Activated CD4-positive, CD25-positive, alpha-beta regulatory T cell (primary cell): ENCODE measurements at regions not wholly inside any gene's neighbourhood (a gene's known extent, or its start where the extent isn't known, plus 50 kb on each side); places are given as distances from the start of the nearest gene placed in this dataset.

ENCODE experiments used
- DNase-seq, 4 experiments: peaks; one replicate each; lab custom pipeline; 2025; lab: John Stamatoyannopoulos, UW

DNA sequence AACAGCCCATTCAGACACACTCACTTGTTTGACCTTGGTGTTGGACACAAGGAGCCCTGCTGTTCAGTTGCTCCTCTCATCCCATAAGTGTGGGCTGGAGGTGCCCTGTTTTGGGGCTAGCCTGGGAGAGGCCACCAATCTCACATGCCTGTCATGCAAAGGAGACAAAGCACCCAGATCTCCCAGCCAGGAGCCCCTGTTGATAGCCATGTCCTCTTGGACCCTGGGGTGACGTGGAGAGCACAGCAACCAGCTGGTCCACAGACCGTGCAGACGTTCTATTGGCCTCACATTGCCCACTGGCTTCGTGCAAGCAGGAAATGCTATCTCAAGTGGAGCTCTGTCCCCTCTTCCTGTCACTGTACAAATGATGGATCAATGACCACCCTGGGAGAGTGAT is 240.8 kb downstream of the RPS24 start:
- no peak for DNase-seq

DNA sequence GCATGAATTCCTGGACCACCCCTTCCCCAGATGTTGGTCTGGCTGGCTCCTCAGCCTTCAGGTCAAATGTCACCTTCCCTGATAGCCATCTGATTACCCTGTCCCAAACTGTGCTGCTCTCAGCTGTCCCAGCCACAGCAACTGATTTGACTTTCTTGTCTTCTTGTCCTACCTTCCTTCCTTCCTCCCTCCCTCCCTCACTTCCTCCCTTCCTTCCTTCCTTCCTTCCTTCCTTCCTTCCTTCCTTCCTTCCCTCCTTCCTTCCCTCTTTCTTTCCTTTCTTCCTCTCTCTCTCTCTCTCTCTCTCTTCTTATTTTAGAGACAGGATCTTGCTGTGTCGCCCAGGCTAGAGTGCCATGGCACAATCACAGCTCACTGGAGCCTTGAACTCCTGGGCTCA is 242.5 kb downstream of the RPS24 start:
- DNase-seq: no peak

DNA sequence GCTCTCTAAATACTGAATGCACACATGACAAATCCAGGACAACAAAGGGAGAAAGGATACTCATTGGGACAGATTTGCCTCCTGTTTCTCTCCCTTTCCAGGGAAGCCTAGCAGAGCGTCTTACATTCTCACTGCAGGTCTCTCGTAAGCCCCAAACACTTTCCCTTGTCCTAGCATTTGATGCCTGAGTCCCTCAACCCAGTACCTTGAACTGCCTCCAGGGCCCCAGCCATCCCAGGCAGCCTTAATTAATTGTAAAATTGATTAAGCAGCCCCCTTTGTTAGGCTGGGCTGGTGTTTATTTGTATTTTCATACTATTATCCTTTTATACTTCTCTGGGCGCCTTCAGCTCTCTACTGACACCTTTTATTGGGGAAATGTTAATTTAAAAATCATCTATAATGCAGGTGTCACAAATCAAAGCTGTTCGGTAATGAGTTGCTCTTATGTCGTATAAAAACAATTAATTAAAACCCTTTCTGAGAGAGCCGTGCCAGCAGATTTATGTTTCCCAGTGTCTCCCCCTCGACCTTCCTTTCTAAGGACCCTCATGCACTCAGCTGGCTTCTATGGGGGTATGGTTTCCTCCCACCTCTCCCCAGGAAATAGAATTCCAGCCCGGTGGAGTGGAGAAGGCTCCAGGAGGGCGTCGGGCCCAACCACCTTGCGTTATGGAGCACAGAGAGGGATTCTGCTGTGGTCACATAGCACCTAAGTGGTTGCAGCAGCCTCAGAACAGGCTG is 243.8 kb downstream of the RPS24 start:
- DNase-seq: no peak

DNA sequence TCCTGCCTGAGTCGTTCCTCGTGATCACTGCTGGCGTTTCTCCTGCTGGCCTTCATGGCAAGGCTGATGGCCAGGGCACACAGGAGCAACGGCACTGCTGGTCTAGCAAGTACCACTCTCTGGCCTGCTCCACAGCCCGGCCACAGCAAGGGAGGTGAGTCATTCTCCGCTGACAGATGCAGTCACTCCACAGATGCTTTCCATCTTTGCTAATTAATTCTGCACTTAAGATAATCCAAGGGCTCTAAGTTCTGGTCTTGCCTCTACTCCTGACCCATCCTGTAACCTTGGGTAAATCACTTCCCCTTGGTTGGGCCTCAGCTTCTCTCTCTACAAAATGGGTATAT is 244.4 kb downstream of the RPS24 start:
- no peak for DNase-seq

DNA sequence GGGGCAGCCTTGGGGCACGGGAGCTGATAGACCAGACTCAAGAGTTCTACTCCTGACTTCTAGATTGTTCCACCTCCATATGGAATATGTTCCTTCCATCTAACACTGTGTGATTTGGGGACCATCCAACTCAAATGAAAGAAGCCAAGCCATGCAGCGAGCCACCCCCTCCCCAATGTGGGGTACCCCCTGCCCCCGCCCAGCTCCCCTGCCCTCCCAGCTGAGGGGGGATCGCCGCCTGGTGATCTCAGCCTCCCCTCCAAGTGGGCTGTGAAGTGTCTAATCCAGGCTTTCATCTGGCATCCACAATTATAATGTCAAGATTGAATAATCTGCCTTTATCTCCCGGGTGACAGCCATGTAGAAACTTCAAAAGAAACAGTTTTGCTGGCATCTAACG is 246.1 kb downstream of the RPS24 start:
- no peak for DNase-seq

DNA sequence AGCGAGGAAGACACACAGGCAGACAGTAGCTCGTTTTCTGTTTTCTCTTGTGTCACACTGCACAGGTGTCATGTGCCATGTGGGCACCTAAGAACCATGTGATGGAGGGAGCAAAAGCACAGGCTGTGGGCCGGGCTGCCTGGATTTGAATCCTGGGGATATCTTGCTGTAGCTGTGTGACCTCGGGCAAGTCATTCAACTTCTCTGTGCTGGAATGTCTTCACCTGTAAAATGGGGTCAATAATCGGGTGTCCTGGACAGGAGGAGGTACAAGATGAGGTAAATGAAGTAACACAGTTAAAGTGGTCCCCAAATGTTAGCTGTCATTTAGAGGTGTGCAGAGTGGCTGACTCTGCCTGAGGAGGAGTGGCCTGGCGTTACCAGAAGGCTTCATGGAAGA is 246.9 kb downstream of the RPS24 start:
- no peak for DNase-seq

DNA sequence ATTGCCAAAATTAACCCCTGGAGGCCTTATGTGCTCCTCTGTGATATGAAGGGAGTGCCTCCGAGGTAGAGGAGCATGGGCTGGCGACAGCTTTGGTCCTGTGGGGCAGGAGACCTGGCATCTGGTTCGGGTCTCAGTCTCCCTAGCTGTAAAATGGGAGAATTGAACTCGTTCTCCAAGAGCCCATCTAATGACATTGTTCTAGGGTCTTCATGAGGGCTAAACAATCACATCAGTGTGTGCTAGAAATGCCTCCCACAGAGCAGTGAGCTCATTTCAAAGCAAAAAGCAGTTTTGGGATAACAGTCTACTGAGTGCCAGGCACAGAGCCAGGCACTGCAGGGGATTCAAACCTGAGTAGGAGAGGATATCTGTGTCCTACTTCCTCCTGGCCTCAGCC is 248.0 kb downstream of the RPS24 start:
- no peak for DNase-seq

DNA sequence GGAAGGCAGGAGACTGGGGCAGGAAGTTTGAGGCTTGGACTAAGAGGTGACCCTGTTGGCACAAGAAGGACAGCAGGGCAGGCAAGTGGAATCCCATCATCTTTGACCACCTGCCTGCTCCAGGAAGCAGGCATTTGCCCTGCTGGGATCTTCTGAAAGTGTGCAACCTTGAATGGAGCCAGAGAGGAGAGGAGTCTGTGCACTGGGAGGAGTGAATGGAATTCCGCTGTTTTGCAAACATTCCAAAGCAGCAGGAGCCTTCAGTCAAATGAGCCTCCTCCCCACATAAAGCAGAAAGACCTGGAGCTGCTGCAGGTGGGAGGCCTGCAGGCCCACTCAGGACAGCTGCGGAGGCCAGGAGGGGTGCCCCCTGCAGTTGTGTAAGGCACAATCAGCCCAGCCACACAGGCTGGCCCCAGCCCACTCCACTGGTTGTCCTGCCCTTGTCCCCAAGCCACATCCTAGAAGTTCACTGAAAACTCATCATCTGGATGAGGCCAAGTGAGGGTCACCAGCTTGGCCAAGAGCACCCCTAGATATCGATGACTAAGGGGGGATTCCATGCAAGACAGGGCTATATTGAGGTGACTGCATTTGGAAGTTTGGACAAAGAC is 249.5 kb downstream of the RPS24 start:
- no peak for DNase-seq

DNA sequence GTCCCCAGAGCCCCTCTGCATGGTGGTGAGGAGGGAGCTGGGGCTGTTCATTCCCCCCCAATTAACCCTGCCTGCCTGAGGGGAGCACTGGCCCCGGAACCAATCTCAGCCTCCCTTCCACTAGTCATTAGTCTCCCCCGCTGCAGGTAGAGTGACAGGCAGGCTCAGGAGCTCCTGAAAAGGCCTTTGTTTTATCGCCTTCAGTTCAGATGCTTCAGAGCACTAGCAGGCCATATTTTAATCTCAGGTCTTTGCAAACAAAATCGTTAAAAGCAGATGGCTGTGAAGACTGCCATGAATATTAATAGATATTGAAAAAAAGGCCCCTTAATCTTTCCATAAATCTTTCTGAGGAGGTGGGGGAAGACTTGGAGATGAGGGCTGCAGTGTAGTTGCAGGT is 250.7 kb downstream of the RPS24 start:
- DNase-seq: no peak

DNA sequence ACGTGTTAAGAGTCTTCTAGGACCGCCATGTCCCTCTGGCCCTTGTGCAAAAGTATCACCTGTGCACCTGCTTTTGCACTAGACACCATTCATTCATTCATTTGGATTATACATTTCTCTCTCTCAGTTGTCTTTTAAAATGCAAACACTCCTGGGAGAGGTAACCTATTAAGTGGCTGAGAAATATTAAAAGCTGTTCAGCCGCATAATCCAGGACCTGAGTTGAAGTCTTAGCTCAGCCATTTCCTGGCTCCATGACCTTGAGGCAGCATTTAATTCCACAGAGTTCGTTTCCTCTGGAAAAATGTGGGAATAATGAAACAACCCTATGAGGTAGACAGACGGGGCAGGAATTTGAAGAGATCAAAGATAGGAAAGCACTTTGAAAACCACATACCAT is 251.6 kb downstream of the RPS24 start:
- DNase-seq: no peak

DNA sequence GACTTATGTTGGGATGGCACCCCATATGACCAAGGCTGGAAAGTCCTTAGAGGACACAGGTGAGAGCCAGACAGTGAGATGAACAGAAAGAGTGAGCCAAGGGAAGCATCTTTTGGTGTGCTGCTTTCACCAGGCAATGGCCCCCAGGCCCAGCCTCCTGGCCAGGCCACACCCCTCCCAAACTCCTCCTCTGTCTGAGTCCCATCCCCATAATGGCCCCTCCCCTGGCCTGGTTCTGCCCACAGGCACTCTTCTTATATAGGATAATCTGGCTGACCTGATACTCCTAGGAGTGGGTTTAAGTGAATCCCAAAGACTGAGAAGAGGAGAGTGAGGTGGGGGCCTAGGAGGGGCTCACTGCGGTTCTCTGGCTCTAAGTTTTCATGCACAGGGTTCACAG is 252.5 kb downstream of the RPS24 start:
- DNase-seq: no peak

DNA sequence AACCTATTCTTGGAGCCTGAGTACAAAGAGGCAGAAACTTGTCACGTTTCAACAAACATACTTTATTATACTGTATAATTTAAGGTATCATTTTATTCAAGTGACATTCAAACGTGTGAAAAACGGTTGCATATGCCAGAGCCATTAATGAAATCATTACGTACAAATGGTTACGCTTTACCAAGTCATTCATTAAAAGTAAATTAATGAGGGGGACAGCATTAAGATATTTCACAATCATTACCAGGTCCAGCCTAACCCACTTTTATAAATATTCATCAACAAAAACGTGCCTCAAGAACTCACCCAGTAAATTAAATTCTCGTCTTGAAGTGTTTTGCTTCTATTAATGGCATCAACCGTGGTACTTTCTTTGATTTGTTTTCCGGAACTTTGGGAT is 253.0 kb downstream of the RPS24 start:
- no peak for DNase-seq

DNA sequence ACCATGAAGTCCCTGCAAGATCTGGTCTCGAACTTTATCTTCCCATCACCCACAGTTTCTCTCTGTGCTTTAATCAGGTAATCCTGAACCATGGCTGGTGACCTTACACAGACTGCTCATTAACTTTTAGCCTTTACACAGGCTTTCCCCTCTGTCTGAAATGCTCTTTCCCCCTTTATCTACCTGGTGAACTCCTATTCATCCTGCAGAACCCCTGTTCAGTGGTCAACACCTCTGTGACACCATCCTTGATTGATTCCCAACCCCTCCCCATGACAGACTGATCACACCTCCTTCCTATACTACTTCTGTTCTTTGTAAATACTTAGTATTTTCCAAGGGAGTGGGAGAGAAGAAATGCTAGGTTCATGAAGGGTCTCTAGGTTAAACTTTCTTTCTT is 254.0 kb downstream of the RPS24 start:
- DNase-seq: no peak

DNA sequence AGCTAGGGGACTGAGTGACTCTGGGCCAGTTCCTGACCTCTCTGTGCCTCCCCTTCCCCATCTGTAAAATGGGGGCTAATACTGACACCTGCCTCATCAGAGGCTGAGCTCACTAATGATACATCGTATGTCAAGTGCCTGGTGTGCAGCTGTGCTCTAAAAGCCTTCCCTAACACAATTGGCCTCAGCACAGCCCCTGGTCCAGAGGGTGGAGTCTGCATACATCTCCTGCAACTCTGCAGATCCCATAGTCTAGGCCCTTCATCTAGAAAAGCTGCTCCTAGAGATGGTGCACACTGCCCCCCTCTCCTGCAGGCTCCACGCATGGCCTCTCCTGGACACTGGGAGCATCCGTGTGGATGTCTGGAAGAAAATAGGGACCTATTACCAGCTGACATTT is 255.0 kb downstream of the RPS24 start:
- DNase-seq: no peak

DNA sequence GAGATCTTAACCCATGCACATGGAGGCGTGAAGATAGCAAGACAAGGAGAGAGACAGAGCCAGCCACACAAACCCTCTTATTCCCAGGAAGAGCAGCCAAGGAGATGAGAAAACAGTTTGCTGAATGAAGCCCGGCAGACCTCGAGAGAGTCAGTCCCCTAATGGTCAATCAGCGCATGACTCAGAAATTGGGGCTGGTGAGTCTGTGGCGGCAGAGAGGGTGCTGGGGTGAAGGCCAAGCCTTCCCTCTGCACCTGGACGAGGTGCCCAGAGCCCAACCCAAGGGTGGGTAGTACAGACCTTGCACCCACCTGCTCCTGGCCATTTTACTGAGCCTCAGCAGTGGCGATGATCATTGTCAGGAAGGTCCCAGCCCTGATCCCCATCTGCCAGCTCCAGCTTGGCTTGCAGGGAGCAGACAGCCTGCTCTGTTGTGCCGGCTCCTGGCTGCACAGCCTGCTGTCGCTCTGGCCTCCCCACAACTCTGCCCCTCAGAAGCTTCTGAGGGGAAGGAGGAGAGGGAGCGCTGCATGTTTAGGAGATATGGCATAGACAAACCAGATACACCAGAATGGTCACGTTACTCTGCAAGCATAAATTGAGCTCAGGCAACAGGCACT is 256.6 kb downstream of the RPS24 start:
- no peak for DNase-seq

DNA sequence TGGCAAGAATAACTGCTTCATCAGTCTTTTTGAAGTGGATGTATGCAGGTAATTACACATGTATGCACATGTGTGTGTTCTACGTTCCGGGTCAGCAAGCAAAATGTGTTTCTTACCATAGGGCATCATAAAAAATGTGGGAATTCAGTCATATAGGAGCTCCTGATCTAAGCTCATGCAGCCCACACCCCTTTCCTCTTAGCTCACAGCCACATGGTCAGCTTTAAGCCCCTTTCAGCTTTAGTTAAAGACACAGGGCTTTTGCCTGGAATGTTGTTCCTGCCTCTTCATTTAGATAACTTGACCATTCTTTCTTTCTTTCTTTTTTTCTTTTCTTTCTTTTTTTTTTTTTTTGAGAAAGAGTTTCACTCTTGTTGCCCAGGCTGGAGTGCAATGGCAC is 258.1 kb downstream of the RPS24 start:
- no peak for DNase-seq

DNA sequence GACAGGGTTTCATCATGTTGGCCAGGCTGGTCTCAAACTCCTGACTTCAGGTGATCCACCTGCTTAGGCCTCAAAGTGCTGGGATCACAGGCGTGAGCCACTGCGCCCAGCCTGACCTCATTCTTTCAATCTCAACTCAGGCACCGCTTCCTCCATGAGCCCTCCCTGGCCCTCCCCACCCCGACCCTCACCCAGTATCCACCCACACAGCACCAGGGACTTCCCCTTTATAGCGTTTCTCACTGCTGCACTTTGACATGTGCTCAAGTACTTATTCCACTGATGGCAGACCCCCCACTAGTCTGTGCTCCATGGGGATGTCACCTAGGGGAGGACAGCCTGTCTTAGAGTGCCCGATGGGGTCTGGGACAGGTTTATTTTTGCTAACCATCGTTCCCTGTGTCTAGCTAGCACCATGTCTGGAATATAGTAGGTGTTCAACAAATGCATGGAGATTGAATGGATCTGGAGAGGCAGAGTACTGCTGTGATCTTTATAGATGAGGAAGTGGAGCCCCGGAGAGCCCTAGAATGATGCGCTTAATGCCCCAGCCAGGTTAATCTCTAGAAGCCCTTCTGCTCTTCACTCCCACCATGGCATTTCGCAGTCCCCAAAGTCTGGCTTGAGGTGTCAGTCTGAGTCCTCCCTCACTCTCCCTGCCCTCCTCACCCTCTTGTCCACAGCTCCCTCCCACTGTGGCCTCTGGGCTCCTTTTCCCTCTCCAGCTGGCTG is 258.8 kb downstream of the RPS24 start:
- DNase-seq: no peak

DNA sequence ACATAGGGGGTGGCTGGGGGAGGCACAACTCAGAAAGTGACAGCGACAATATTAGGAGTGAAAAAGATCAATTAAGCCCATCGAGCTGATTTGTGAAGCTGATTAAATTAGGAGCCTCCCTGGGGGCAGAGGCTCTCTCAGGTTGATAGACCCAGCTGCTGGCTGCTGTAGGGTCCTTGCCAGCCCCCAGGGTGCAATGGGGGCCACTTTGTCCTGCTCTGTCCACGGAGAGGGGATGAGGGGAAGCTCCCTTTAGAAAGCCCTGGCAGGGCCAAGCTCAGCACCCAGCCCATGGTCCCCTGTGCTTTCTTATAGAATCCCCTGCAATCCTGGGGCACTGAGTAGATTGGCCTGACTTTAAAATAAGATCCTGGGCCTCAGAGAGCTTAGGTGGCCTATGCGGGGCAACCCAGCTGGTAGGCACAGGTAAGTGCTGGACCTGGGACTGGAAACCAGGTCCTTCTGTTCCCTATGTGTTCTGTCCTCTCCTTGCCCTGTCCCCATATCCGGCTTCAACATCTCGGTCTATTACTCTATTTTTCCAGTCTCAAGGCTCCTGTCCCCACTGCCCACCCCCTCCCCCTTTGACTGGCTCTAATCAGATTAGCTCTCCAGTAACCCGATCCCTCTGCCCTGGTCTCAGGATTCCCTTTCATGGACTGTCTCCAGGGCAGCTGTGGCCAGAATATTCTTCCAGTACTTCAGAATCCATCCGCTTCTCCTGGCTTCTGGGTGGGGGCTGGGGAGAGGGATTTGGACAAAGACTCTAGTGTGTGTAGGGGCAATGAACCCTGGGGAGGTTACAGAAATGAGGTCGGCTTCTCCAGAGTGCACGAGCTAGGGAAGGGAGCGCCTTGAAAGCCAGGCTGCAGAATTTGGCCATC is 259.6 kb downstream of the RPS24 start:
- DNase-seq: no peak

DNA sequence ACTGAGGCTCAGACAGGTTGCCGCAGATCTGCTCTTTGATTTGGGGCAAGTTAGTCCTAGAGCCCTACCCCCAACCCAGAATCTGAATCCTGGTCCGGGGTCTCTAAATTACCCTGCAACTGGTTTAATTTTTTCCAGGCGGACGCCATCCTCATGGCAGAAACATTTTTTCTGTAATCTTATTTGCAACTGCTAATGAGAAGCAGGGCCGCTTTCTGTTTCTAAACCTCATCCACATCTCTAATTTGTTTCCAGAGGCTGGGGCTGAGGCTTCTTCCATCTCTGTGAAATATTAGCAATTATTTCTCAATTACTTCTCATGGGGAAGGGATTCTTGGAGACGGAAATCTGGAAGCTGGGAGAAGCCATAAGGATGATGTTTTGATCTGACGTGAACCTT is 261.6 kb downstream of the RPS24 start:
- DNase-seq: no peak

DNA sequence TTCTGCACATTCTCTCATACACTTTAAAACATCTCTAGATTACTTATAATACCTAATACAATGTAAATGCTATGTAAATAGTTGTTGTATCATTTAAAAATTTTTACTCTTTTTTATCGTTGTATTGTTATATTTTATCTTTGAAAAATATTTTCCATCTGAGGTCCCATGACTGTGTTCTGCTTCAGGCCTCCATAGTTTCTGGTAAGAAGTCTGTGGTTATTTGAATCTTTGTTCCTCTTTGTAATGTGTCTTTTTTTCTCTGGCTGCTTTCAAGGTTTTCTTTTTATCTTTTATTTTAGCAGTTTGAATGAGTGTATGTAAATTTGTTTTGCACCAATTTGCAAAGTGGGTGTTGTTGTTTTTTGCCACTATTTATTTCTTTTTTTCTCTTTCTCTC is 263.1 kb downstream of the RPS24 start:
- no peak for DNase-seq

DNA sequence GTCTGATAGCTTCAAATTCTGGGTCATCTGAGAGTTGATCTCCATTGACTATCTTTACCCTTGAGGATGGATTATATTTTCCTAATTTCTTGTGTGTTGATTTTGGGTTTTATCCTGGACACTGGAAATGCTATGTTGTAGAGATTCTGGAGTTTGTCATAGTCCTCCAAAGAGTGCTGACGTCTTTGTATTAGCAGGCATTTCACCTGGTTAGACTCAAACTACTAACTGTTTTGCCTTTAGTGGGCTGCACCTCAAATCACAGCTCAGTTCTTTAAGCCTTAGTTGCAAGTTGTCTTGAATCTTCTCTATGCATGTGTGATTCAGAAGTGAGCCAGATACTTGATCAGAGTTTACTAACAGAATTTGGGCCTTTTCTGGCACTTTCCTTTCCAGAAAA is 264.3 kb downstream of the RPS24 start:
- DNase-seq: no peak

DNA sequence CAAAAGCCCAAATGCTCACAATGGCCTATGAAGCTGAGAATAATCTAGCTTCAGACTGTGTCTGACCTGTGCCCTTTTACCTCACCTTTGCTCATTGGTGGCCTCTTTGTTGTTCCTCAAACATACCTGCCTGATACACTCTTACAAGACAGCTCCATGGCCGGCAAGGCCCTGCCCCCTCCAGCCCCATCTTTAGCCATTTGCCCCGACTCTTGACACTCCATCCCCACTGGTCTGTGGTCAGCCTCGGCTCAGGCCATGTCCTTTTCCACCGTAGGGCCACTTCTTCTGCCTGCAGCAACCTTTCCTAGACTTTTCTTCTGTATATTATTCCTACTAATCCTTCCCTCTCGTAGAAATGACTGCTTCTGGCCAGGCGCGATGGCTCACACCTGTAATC is 265.2 kb downstream of the RPS24 start:
- no peak for DNase-seq
